ENCODE measurements at regions not wholly inside any gene's neighbourhood (a gene's known extent, or its start where the extent isn't known, plus 50 kb on each side); places are given as distances from the start of the nearest gene placed in this dataset.

DNA sequence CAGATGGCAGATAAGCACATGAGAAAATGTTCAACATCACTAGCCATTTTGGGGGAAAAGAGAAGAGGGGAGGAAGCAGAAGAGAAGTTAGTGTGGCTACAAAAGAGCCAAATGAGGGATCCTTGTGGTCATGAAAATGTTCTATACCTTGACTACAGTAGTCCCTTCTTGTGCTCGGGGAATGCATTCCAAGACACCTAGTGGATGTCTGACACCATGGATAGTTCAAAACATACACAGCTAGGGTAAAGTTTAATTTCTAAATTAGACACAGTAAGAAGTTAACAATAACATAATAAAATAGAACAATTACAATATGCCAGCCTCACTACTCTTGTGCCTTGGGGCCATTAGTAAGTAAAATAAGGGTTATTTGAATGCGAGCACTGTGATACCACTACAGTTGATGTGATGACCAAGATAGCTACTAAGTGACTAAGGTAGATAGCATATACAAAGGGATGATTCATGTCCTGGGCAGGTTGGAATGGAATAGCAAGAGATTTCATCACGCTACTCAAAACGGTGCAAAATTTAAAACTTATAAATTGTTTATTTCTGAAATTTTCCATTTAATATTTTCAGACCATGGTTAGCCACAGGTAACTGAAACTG is 344.1 kb downstream of the NR2F1-AS1 start:
- TF ChIP-seq, protein P1, sequence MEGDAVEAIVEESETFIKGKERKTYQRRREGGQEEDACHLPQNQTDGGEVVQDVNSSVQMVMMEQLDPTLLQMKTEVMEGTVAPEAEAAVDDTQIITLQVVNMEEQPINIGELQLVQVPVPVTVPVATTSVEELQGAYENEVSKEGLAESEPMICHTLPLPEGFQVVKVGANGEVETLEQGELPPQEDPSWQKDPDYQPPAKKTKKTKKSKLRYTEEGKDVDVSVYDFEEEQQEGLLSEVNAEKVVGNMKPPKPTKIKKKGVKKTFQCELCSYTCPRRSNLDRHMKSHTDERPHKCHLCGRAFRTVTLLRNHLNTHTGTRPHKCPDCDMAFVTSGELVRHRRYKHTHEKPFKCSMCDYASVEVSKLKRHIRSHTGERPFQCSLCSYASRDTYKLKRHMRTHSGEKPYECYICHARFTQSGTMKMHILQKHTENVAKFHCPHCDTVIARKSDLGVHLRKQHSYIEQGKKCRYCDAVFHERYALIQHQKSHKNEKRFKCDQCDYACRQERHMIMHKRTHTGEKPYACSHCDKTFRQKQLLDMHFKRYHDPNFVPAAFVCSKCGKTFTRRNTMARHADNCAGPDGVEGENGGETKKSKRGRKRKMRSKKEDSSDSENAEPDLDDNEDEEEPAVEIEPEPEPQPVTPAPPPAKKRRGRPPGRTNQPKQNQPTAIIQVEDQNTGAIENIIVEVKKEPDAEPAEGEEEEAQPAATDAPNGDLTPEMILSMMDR (IDR thresholded peaks at IDR 0.05; ENCODE audit: low read length): no peak
- no peak for TF ChIP-seq EZH2 (IDR thresholded peaks at IDR 0.05; ENCODE audit: borderline replicate concordance, low read length)

Measured in OCI-LY1 (cell line).